ENCODE measurements at regions not wholly inside any gene's neighbourhood (a gene's known extent, or its start where the extent isn't known, plus 50 kb on each side); places are given as distances from the start of the nearest gene placed in this dataset.

DNA sequence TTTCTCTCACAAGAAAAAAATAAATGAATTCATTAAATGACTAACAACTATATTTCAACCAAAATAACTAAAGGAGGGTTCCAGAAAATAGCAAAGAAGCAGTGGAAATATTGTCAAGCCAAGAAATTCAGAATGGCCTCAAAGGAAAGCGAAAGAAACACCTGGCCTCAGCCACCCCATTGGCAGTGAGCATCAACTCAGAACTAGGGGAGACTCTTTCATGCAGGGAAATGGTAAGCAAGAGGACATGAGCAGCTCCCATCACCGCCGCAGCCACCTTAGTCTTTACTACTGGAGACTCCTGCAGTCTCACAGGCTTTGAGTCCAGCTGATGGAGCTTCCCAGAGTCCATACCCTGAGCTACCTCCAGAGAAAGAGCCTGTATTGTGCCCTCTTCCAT, 343.9 kb upstream of the GRAMD2B start:
- DNase-seq (no peak), ATAC-seq (ENCODE audit: low FRiP score) (no peak)
- Histone ChIP-seq H3K36me3 (ENCODE audit: control insufficient read depth in 1 of 2, insufficient read depth in 2 of 2, low read length in 1 of 2) (no peaks in the 10 kb centered on the region), H3K4me1 (ENCODE audit: control insufficient read depth in 1 of 2, insufficient read depth in 2 of 2, low read length in 2 of 2) (no peaks in the 10 kb centered on the region), H3K4me3 (ENCODE audit: low read length in 2 of 2) (no peak overlapping the region), H3K27me3 (ENCODE audit: control insufficient read depth in 1 of 2, insufficient read depth in 2 of 2, low read length in 1 of 2) (no peaks in the 10 kb centered on the region), H3K27ac (ENCODE audit: low read depth in 1 of 2, low read length in 2 of 2) (no peak overlapping the region), H3K9me3 (ENCODE audit: control insufficient read depth, low read length) (peaks cover 9% of the 10 kb centered on the region)
- 30 to 33% methylated on average over 3 of the region's 3 CpGs for WGBS, 2 donors
- intact Hi-C loops (cut with DNase I): no loop called here

DNA sequence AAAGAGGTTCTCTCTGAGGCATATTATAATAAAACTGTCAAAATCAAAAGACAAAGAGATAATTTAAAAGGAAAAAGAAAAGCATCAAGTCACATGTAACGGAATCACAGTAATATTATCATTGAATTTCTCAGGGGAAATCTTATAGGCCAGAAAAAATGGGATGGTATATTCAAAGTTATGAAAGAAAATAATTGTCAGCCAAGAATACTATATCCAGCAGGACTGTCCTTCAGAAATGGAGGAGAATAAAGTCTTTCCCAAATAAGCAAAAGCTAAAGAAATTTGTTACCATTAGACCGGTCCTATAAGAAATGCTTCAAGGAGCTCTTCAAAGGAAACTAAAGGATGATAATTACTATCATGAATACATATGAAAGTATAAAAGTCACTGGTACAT, 342.0 kb upstream of the GRAMD2B start:
- DNase-seq (no peak), ATAC-seq (ENCODE audit: low FRiP score) (no peak)
- intact Hi-C loops (cut with DNase I): no loop called here
- 92 to 96% methylated on average over 2 of the region's 2 CpGs for WGBS, 2 donors
- Histone ChIP-seq H3K36me3 (ENCODE audit: control insufficient read depth in 1 of 2, insufficient read depth in 2 of 2, low read length in 1 of 2) (no peaks in the 10 kb centered on the region), H3K27me3 (ENCODE audit: control insufficient read depth in 1 of 2, insufficient read depth in 2 of 2, low read length in 1 of 2) (no peaks in the 10 kb centered on the region), H3K4me1 (ENCODE audit: control insufficient read depth in 1 of 2, insufficient read depth in 2 of 2, low read length in 2 of 2) (no peaks in the 10 kb centered on the region), H3K27ac (ENCODE audit: low read depth in 1 of 2, low read length in 2 of 2) (no peak overlapping the region), H3K9me3 (ENCODE audit: control insufficient read depth, low read length) (peaks cover 9% of the 10 kb centered on the region), H3K4me3 (ENCODE audit: low read length in 2 of 2) (no peak overlapping the region)

DNA sequence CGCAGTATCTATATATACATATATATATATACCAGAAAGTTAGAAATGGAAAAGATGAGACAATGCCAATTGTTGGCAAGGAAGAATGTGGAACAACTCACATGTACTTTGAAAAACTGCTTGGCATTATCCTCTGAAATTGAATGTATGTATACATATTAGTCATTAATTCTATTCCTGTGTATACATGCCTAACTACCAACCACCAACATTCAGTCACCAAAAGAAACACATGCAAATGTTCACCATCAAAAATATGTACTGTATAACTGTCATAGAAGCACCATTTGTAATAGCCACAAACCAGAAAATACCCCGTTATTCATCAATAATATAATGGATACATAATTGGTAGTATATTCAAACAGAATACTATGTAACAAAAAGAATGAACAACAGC, 330.2 kb upstream of the GRAMD2B start:
- intact Hi-C loops (cut with DNase I): no loop called here
- no peaks in the 10 kb centered on the region for H3K4me1 ChIP-seq (ENCODE audit: control insufficient read depth in 1 of 2, insufficient read depth in 2 of 2, low read length in 2 of 2)
- ATAC-seq (ENCODE audit: low FRiP score): no peak
- 47% methylated on average over 2 of the region's 2 CpGs for WGBS, 2 donors
- no peak for DNase-seq
- no peaks in the 10 kb centered on the region for H3K9me3 ChIP-seq (ENCODE audit: control insufficient read depth, low read length)
- no peaks in the 10 kb centered on the region for H3K36me3 ChIP-seq (ENCODE audit: control insufficient read depth in 1 of 2, insufficient read depth in 2 of 2, low read length in 1 of 2)
- H3K27me3 ChIP-seq (ENCODE audit: control insufficient read depth in 1 of 2, insufficient read depth in 2 of 2, low read length in 1 of 2): no peaks in the 10 kb centered on the region
- H3K4me3 ChIP-seq (ENCODE audit: low read length in 2 of 2): no peak overlapping the region
- H3K27ac ChIP-seq (ENCODE audit: low read depth in 1 of 2, low read length in 2 of 2): no peak overlapping the region

DNA sequence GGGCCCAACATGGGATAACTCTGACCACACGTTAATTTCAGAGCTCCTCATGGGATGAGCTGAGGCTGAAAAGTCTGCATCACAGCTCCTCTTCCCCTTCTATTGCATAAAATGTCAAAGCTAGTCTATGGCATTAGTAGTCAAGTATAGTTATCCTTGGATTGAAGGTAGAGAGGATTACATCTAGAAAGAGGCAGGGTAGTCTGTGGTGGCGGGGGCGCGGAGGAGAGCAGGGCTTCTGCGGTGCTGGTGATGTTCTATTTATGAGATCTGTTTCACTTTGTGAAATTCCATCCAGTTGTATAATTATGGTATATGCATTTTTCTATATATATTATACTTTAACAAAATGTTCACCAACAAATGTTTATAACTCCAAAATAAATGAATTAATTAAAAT, 329.5 kb upstream of the GRAMD2B start:
- no peaks in the 10 kb centered on the region for H3K27me3 ChIP-seq (ENCODE audit: control insufficient read depth in 1 of 2, insufficient read depth in 2 of 2, low read length in 1 of 2)
- intact Hi-C loops (cut with DNase I): no loop called here
- H3K4me1 ChIP-seq (ENCODE audit: control insufficient read depth in 1 of 2, insufficient read depth in 2 of 2, low read length in 2 of 2): no peaks in the 10 kb centered on the region
- no peak overlapping the region for H3K27ac ChIP-seq (ENCODE audit: low read depth in 1 of 2, low read length in 2 of 2)
- H3K4me3 ChIP-seq (ENCODE audit: low read length in 2 of 2): no peak overlapping the region
- 89 to 90% methylated on average over 5 of the region's 5 CpGs for WGBS, 2 donors
- ATAC-seq (ENCODE audit: low FRiP score): no peak
- no peak for DNase-seq
- H3K9me3 ChIP-seq (ENCODE audit: control insufficient read depth, low read length): no peaks in the 10 kb centered on the region
- H3K36me3 ChIP-seq (ENCODE audit: control insufficient read depth in 1 of 2, insufficient read depth in 2 of 2, low read length in 1 of 2): no peaks in the 10 kb centered on the region

DNA sequence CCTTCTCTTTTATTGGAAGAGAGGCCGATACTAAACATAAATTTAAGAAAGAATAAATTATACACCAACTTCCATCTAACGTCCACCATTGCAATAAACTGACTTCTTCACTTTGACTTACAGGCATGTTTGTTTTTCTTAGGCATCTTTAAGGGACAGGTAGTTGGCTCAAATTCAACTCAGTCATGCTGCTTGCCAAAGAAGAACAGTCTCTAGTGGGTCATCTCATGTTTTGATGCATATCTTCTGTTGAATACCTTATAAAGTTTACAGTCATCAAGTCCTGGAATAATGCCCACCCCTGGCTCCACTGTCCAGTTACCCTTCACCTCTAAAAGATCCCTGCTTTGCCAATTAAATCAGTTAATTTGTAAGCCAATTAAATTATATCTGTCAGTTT, 328.2 kb upstream of the GRAMD2B start:
- Histone ChIP-seq H3K9me3 (ENCODE audit: control insufficient read depth, low read length) (no peaks in the 10 kb centered on the region), H3K27me3 (ENCODE audit: control insufficient read depth in 1 of 2, insufficient read depth in 2 of 2, low read length in 1 of 2) (no peaks in the 10 kb centered on the region), H3K4me3 (ENCODE audit: low read length in 2 of 2) (no peak overlapping the region), H3K27ac (ENCODE audit: low read depth in 1 of 2, low read length in 2 of 2) (no peak overlapping the region), H3K4me1 (ENCODE audit: control insufficient read depth in 1 of 2, insufficient read depth in 2 of 2, low read length in 2 of 2) (no peaks in the 10 kb centered on the region), H3K36me3 (ENCODE audit: control insufficient read depth in 1 of 2, insufficient read depth in 2 of 2, low read length in 1 of 2) (no peaks in the 10 kb centered on the region)
- DNase-seq: no peak
- intact Hi-C loops (cut with DNase I): no loop called here
- ATAC-seq (ENCODE audit: low FRiP score): no peak
- 87 to 92% methylated on average over 2 of the region's 2 CpGs for WGBS, 2 donors

DNA sequence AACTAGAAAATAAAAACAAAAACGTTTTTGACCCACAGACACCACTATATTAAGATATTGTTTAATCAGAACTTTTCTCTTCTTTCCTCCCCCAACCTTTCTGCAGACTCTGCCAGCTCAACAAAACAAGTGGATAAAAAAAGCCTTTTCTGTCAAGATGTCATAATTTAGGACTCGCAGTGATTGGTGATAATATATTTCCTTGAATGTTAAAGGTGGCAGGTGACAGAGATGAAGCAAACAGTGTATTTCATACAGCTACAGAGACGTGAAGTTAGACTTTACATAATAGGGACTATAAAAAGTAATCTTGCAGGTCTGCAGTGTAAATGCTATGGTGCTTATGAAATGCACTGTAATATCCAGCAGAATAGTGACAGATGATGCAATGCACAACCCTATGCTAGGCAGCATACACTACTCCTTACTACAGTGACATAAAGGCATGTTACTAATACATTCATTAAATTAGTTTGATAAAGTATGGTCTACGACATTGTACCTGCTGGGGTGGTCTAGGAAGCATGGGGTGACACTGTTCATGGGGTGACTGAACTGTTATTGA, 326.7 kb upstream of the GRAMD2B start:
- Histone ChIP-seq H3K9me3 (ENCODE audit: control insufficient read depth, low read length) (no peaks in the 10 kb centered on the region), H3K36me3 (ENCODE audit: control insufficient read depth in 1 of 2, insufficient read depth in 2 of 2, low read length in 1 of 2) (no peaks in the 10 kb centered on the region), H3K27me3 (ENCODE audit: control insufficient read depth in 1 of 2, insufficient read depth in 2 of 2, low read length in 1 of 2) (no peaks in the 10 kb centered on the region), H3K4me3 (ENCODE audit: low read length in 2 of 2) (no peak overlapping the region), H3K27ac (ENCODE audit: low read depth in 1 of 2, low read length in 2 of 2) (no peak overlapping the region), H3K4me1 (ENCODE audit: control insufficient read depth in 1 of 2, insufficient read depth in 2 of 2, low read length in 2 of 2) (no peaks in the 10 kb centered on the region)
- DNase-seq (no peak), ATAC-seq (ENCODE audit: low FRiP score) (no peak)
- intact Hi-C loops (cut with DNase I): no loop called here
- WGBS, 2 donors: 65% methylated on average over 4 of the region's 4 CpGs

DNA sequence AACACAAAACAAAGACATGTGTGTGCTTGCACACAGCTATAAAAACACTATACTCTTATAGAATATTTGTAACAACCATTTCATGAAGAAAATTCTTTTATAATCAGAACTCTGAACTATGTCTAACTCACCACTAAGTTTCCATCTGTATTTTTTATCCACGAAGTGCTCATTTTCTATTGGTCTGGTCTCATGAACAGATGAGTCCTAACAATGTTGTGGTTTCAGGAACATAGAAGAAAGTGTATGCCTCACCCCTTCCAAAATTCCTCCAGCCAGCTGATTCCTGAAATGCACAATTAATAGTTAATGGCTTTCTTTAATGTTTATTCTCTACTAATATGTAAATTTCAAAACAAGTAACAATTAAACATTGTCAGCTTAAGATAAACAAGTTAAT, 325.3 kb upstream of the GRAMD2B start:
- intact Hi-C loops (cut with DNase I): no loop called here
- H3K27ac ChIP-seq (ENCODE audit: low read depth in 1 of 2, low read length in 2 of 2): no peak overlapping the region
- no peaks in the 10 kb centered on the region for H3K36me3 ChIP-seq (ENCODE audit: control insufficient read depth in 1 of 2, insufficient read depth in 2 of 2, low read length in 1 of 2)
- H3K4me1 ChIP-seq (ENCODE audit: control insufficient read depth in 1 of 2, insufficient read depth in 2 of 2, low read length in 2 of 2): no peaks in the 10 kb centered on the region
- no peaks in the 10 kb centered on the region for H3K27me3 ChIP-seq (ENCODE audit: control insufficient read depth in 1 of 2, insufficient read depth in 2 of 2, low read length in 1 of 2)
- no peak overlapping the region for H3K4me3 ChIP-seq (ENCODE audit: low read length in 2 of 2)
- ATAC-seq (ENCODE audit: low FRiP score) (no peak), DNase-seq (no peak)
- 73 to 84% methylated on average over 1 of the region's 1 CpG for WGBS, 2 donors
- H3K9me3 ChIP-seq (ENCODE audit: control insufficient read depth, low read length): no peaks in the 10 kb centered on the region

DNA sequence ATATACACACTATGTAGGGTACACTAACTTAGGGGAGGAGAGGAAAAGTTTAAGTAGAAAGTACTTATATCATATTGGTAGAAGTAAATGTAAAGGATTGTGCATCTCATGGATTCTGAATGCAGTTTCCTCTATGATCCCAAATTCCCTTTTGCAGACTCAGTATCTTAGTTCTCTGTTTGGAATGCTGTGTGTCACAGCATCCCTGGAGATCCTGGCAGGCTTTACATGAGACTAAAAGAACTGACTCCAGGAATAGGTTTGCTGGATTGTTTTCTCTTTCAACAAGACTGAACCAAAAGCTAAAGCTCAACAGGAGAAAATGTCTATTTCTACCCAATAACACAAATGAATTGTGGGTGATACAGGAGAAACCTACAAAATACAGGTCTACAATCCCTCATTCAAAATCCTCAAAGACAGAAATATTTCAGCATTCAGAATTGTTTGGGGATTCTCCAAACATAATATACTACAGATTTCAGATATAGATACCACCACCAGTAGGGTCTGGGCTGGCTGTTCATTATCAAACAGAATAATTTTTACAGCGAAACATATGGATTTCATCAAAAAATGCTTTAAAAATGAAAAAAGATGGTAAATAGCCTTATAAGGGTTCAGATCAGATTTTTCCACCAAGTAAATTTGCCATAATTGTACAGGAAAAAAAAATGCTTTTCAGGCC, 324.7 kb upstream of the GRAMD2B start:
- H3K9me3 ChIP-seq (ENCODE audit: control insufficient read depth, low read length): no peaks in the 10 kb centered on the region
- H3K27me3 ChIP-seq (ENCODE audit: control insufficient read depth in 1 of 2, insufficient read depth in 2 of 2, low read length in 1 of 2): no peaks in the 10 kb centered on the region
- DNase-seq (no peak), ATAC-seq (ENCODE audit: low FRiP score) (no peak)
- no peak overlapping the region for H3K4me3 ChIP-seq (ENCODE audit: low read length in 2 of 2)
- 57 to 68% methylated on average over 1 of the region's 1 CpG for WGBS, 2 donors
- no peaks in the 10 kb centered on the region for H3K4me1 ChIP-seq (ENCODE audit: control insufficient read depth in 1 of 2, insufficient read depth in 2 of 2, low read length in 2 of 2)
- intact Hi-C loops (cut with DNase I): no loop called here
- H3K27ac ChIP-seq (ENCODE audit: low read depth in 1 of 2, low read length in 2 of 2): no peak overlapping the region
- no peaks in the 10 kb centered on the region for H3K36me3 ChIP-seq (ENCODE audit: control insufficient read depth in 1 of 2, insufficient read depth in 2 of 2, low read length in 1 of 2)

DNA sequence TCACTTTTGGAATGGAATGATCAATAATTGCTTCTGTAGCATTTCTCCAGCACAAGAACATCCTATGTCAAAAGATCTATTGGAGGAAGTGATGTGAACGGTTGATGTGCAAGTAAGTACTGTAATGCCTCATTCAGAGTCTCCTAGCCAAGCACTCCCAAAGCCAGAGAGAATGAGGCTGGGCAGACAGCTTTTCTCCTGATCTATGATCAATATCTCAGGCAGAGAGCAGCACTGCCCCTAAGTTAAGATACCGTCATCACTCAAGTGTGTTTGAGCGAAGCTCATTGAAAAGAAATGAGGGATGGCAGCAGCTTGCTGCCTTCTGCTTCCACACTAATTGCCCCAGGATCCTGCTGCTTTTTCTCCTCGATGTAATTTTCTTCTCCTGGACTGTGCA, 324.1 kb upstream of the GRAMD2B start:
- H3K27me3 ChIP-seq (ENCODE audit: control insufficient read depth in 1 of 2, insufficient read depth in 2 of 2, low read length in 1 of 2): no peaks in the 10 kb centered on the region
- no peak overlapping the region for H3K4me3 ChIP-seq (ENCODE audit: low read length in 2 of 2)
- H3K27ac ChIP-seq (ENCODE audit: low read depth in 1 of 2, low read length in 2 of 2): no peak overlapping the region
- intact Hi-C loops (cut with DNase I): no loop called here
- 86 to 90% methylated on average over 4 of the region's 4 CpGs for WGBS, 2 donors
- H3K36me3 ChIP-seq (ENCODE audit: control insufficient read depth in 1 of 2, insufficient read depth in 2 of 2, low read length in 1 of 2): no peaks in the 10 kb centered on the region
- DNase-seq: no peak
- no peaks in the 10 kb centered on the region for H3K9me3 ChIP-seq (ENCODE audit: control insufficient read depth, low read length)
- no peak for ATAC-seq (ENCODE audit: low FRiP score)
- no peaks in the 10 kb centered on the region for H3K4me1 ChIP-seq (ENCODE audit: control insufficient read depth in 1 of 2, insufficient read depth in 2 of 2, low read length in 2 of 2)
